ENCODE measurements at regions not wholly inside any gene's neighbourhood (a gene's known extent, or its start where the extent isn't known, plus 50 kb on each side); places are given as distances from the start of the nearest gene placed in this dataset.

- no peak for TF ChIP-seq CTCF (IDR thresholded peaks at IDR 0.05; ENCODE audit: poor library complexity, severe bottlenecking)
- TF ChIP-seq REST (IDR thresholded peaks at IDR 0.05; ENCODE audit: borderline replicate concordance): no peak
- TF ChIP-seq POLR2AphosphoS5 (IDR thresholded peaks at IDR 0.05): no peak
Measured at GRCh38 chr6:160859822-160860221, 131.7 kb upstream of the MAP3K4 start.

Measured in neural cell (in vitro differentiated cells).